Progenitor cell of endocrine pancreas (in vitro differentiated cells): ENCODE measurements at regions not wholly inside any gene's neighbourhood (a gene's known extent, or its start where the extent isn't known, plus 50 kb on each side); places are given as distances from the start of the nearest gene placed in this dataset.

ENCODE experiments used
- DNase-seq: peaks from one replicate; pipeline ENCODE4 v3.0.0; 2021; ENCODE audit warnings: low spot score; ENCODE audit not compliant: unreplicated experiment
- H3K27ac Mint-ChIP-seq: 2 replicates; pipeline ENCODE4 v1.8.0; 2021; ENCODE audit warnings: mild to moderate bottlenecking, moderate library complexity, mixed read lengths
- H3K27me3 Mint-ChIP-seq: 2 replicates; pipeline ENCODE4 v1.8.0; 2021; ENCODE audit warnings: mixed read lengths
- H3K36me3 Mint-ChIP-seq: 2 replicates; pipeline ENCODE4 v1.8.0; 2022; ENCODE audit warnings: mixed read lengths; ENCODE audit not compliant: insufficient read depth
- H3K4me1 Mint-ChIP-seq: 2 replicates; pipeline ENCODE4 v1.8.0; 2021; ENCODE audit warnings: low read depth, mixed read lengths
- H3K4me3 Mint-ChIP-seq: 2 replicates; pipeline ENCODE4 v1.8.0; 2021; ENCODE audit warnings: low read depth, mild to moderate bottlenecking, moderate library complexity, mixed read lengths
- H3K9me3 Mint-ChIP-seq: 2 replicates; pipeline ENCODE4 v1.8.0; 2021; ENCODE audit warnings: low read depth, mixed read lengths
- CTCF ChIP-seq: fragments of 200-600 bp; sonication (generic); IDR thresholded peaks from one replicate; pipeline ENCODE4 v1.5.0; 2021; ENCODE audit warnings: antibody characterized with exemption, mild to moderate bottlenecking; ENCODE audit not compliant: unreplicated experiment

DNA sequence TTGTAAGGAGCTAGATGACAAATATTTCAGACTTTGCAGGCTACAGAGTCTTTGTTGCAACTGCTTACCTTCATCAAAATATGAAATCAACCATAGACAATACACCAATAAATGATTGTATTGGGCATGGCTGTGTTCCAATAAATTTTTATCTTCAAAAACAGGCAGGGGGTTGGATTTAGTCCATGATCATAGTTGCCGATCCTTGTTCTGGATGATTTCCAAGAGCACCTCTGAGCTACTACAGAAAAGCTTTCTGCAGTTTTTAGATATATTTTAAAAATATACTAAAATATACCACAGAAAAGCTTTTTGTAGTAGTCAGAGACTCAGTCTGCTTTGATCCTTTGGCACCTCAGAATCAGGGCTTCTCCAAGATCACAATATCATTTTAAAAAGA lies 145.0 kb downstream of the HTR1B start:
- Mint-ChIP-seq H3K4me3 (no peak overlapping the region), H3K27me3 (peaks cover 3% of the 10 kb centered on the region), H3K9me3 (peaks cover 7% of the 10 kb centered on the region), H3K4me1 (peaks cover 15% of the 10 kb centered on the region), H3K36me3 (peaks cover 3% of the 10 kb centered on the region), H3K27ac (no peak overlapping the region)
- TF ChIP-seq CTCF, result no peak
- no peak for DNase-seq

GRCh38 chr6:77313595-77313994 lies 149.7 kb downstream of the HTR1B start:
- no peak overlapping the region for H3K4me3 Mint-ChIP-seq
- H3K4me1 Mint-ChIP-seq, result peaks cover 2% of the 10 kb centered on the region
- no peak for DNase-seq
- H3K9me3 Mint-ChIP-seq, result no peaks in the 10 kb centered on the region
- H3K36me3 Mint-ChIP-seq, result no peaks in the 10 kb centered on the region
- H3K27me3 Mint-ChIP-seq, result no peaks in the 10 kb centered on the region
- H3K27ac Mint-ChIP-seq, result no peak overlapping the region
- no peak for TF ChIP-seq CTCF

GRCh38 chr6:77299931-77300330 lies 163.4 kb downstream of the HTR1B start:
- Mint-ChIP-seq H3K27ac (no peak overlapping the region), H3K4me3 (no peak overlapping the region), H3K4me1 (no peaks in the 10 kb centered on the region), H3K9me3 (peaks cover 6% of the 10 kb centered on the region), H3K27me3 (no peaks in the 10 kb centered on the region), H3K36me3 (no peaks in the 10 kb centered on the region)
- DNase-seq, result no peak
- TF ChIP-seq CTCF, result no peak

DNA sequence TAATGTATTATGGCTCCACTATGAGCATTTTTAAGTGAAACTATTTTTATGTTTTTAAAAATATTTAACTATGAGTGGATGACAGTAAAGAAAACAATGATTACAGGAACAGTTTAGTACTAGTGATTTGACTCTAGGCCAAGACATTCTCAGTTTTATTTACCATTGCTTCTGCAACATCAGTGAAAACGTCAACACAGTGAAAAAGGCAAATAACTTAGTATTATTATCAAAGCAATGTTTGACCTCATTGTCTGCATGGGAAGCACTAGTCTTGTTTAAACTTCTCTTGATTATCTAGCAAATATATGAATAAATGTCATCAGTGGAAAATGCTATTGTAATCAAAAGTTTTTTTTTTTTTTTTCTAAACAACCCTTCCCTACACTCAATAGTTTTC lies 165.0 kb downstream of the HTR1B start:
- peaks cover under 1% of the 10 kb centered on the region for H3K4me1 Mint-ChIP-seq
- H3K27me3 Mint-ChIP-seq, result no peaks in the 10 kb centered on the region
- no peak for DNase-seq
- no peaks in the 10 kb centered on the region for H3K36me3 Mint-ChIP-seq
- H3K4me3 Mint-ChIP-seq, result no peak overlapping the region
- TF ChIP-seq CTCF, result no peak
- peaks cover 3% of the 10 kb centered on the region for H3K9me3 Mint-ChIP-seq
- H3K27ac Mint-ChIP-seq, result no peak overlapping the region

DNA sequence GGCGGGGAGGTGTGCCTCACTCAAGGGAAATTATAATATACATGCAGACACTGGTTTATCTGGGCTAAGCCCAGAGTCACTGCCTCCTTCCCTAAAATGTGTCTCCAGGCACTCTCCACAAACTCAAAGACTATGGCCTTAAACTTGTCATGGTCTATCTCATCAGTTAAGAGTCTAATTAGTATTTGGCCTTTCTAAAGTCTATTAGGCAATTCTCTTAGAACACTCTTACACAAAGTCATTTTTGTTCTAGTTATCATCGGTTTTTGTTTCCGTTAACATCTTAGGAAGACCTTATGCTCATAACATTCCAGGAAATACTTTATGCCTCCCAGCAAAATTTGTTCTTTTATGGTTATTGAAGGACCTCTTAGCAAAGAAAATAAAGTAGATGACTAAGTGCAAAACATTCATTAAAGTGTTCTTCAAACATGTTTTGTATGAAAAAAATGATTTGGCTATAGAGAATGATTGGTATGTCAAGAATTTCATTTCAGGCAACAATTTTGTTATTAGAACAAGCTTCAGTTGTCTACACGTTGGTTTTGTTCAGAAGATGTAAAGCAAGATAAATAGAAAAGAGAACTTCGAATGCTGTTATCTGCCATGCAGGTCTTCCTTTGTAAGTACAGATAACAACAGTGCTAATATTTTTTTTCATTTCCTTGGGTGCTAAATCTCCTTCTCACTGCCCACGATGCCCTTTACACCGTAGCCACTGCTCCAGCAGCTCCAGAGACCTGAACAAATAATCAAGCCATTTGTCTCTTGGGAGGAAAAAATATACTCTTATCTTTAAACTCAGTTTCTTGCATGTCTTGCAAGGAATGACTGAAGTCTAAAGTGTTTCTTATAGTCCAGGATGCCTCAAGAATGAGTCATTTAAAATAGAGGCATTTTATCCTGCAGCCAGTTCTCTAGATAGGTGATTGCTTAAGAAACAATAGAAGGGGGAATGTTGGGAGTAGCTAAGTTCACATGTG lies 170.4 kb downstream of the HTR1B start:
- Mint-ChIP-seq H3K4me1 (peaks cover 6% of the 10 kb centered on the region), H3K27ac (no peak overlapping the region), H3K27me3 (no peaks in the 10 kb centered on the region), H3K9me3 (peaks cover 3% of the 10 kb centered on the region), H3K36me3 (no peaks in the 10 kb centered on the region), H3K4me3 (no peak overlapping the region)
- DNase-seq, result no peak
- TF ChIP-seq CTCF, result no peak
